A673 (cell line): ENCODE measurements at regions not wholly inside any gene's neighbourhood (a gene's known extent, or its start where the extent isn't known, plus 50 kb on each side); places are given as distances from the start of the nearest gene placed in this dataset.

Experiments used
- BruUV-seq: library from RNA; stranded (reverse); fragments of 400-500 nt; replicated peaks from 2 replicates; lab custom pipeline; 2021; lab: Mats Ljungman, UMichigan
- CTCF ChIA-PET: fragments of 300-600 bp; sonication (Branson Sonifier 250); formaldehyde crosslinking; loops from one replicate; lab custom pipeline; 2022; ENCODE audit warnings: antibody characterized with exemption; lab: Charles Lee
- POLR2A ChIA-PET: fragments of 300-600 bp; sonication (Branson Sonifier 250); formaldehyde crosslinking; loops from one replicate; lab custom pipeline; 2022; ENCODE audit warnings: antibody characterized with exemption; ENCODE audit not compliant: low non-redundant PET; lab: Charles Lee
- DNase-seq: peaks from one replicate; pipeline ENCODE4 v3.0.0-alpha.2; 2015; ENCODE audit warnings: low spot score
- H3K27ac ChIP-seq: fragments of 200-600 bp; sonication (generic); 2 replicates; pipeline ENCODE4 v1.5.1; 2016; ENCODE audit warnings: mixed run types, low read depth, mild to moderate bottlenecking, mixed read lengths, antibody characterized with exemption, low read length; ENCODE audit not compliant: poor library complexity, severe bottlenecking
- H3K27me3 ChIP-seq: fragments of 200-600 bp; sonication (generic); replicated peaks from 2 replicates; pipeline ENCODE4 v1.6.1; 2017; ENCODE audit warnings: mixed run types, low read depth, mild to moderate bottlenecking, mixed read lengths, antibody characterized with exemption, low read length; ENCODE audit not compliant: insufficient read depth, poor library complexity
- H3K36me3 ChIP-seq: fragments of 200-600 bp; sonication (generic); 2 replicates; pipeline ENCODE4 v1.6.1; 2016; ENCODE audit warnings: mixed run types, mild to moderate bottlenecking, mixed read lengths, antibody characterized with exemption, low read length; ENCODE audit not compliant: insufficient read depth, poor library complexity, severe bottlenecking
- H3K4me1 ChIP-seq: fragments of 200-600 bp; sonication (generic); 2 replicates; pipeline ENCODE4 v1.6.1; 2017; ENCODE audit warnings: mixed run types, mild to moderate bottlenecking, mixed read lengths, antibody characterized with exemption, low read length; ENCODE audit not compliant: insufficient read depth, poor library complexity, severe bottlenecking
- H3K4me3 ChIP-seq: fragments of 200-600 bp; sonication (generic); 2 replicates; pipeline ENCODE4 v1.5.1; 2016; ENCODE audit warnings: low read depth, mixed run types, mild to moderate bottlenecking, mixed read lengths, low read length; ENCODE audit not compliant: poor library complexity, severe bottlenecking
- H3K9me3 ChIP-seq: fragments of 200-600 bp; sonication (generic); 2 replicates; pipeline ENCODE4 v1.6.1; 2016; ENCODE audit warnings: mixed run types, low read depth, mild to moderate bottlenecking, mixed read lengths, antibody characterized with exemption, low read length; ENCODE audit not compliant: poor library complexity, severe bottlenecking
- CTCF ChIP-seq: fragments of 300-800, 200-600 bp; sonication (generic); conservative IDR thresholded peaks from 2 replicates; pipeline ENCODE4 v1.5.1; 2017; ENCODE audit warnings: low read depth, mild to moderate bottlenecking, antibody characterized with exemption, low read length, moderate library complexity, mixed read lengths
- EZH2 ChIP-seq: fragments of 200-600 bp; sonication (generic); IDR thresholded peaks from 2 replicates; pipeline ENCODE4 v1.6.1; 2017; ENCODE audit warnings: borderline replicate concordance, low read depth, mild to moderate bottlenecking, mixed read lengths, antibody characterized with exemption, low read length; ENCODE audit not compliant: poor library complexity, severe bottlenecking
- intact Hi-C: fragments of 100-400 bp; cut with micrococcal nuclease; formaldehyde crosslinking; loops from one replicate; pipeline ENCODE4 v1.10.0; 2022; ENCODE audit not compliant: unreplicated experiment

- ChIA-PET CTCF (no interaction called here), POLR2A (no interaction called here)
- H3K36me3 ChIP-seq, result no peaks in the 10 kb centered on the region
- no peak for DNase-seq
- no peak overlapping the region for H3K4me3 ChIP-seq
- intact Hi-C loops, result no loop called here
- no peaks in the 10 kb centered on the region for H3K27me3 ChIP-seq
- BruUV-seq, result no TSS peak
- H3K4me1 ChIP-seq, result peaks cover 13% of the 10 kb centered on the region
- H3K9me3 ChIP-seq, result no peaks in the 10 kb centered on the region
- TF ChIP-seq CTCF (no peak), EZH2 (no peak)
- no peak overlapping the region for H3K27ac ChIP-seq
Measured at GRCh38 chr2:236876642-236877041, 209.0 kb upstream of the COPS8 start.

GRCh38 chr2:236877972-236878371, 207.7 kb upstream of the COPS8 start:
- intact Hi-C loops, result no loop called here
- no peaks in the 10 kb centered on the region for H3K27me3 ChIP-seq
- no peak overlapping the region for H3K27ac ChIP-seq
- ChIA-PET POLR2A (no interaction called here), CTCF (no interaction called here)
- H3K36me3 ChIP-seq, result no peaks in the 10 kb centered on the region
- no peak overlapping the region for H3K4me3 ChIP-seq
- H3K4me1 ChIP-seq, result peaks cover 10% of the 10 kb centered on the region
- H3K9me3 ChIP-seq, result peaks cover 5% of the 10 kb centered on the region
- no TSS peak for BruUV-seq
- TF ChIP-seq EZH2 (no peak), CTCF (no peak)
- DNase-seq, result no peak

GRCh38 chr2:236879416-236879963, 206.2 kb upstream of the COPS8 start:
- no peaks in the 10 kb centered on the region for H3K36me3 ChIP-seq
- no peak overlapping the region for H3K4me3 ChIP-seq
- BruUV-seq, result no TSS peak
- POLR2A ChIA-PET, result no interaction called here
- CTCF ChIA-PET, result no interaction called here
- no peak for TF ChIP-seq EZH2
- no peak for TF ChIP-seq CTCF
- intact Hi-C loops, result no loop called here
- H3K27ac ChIP-seq, result no peak overlapping the region
- H3K9me3 ChIP-seq, result peaks cover 5% of the 10 kb centered on the region
- H3K4me1 ChIP-seq, result peaks cover 10% of the 10 kb centered on the region
- no peaks in the 10 kb centered on the region for H3K27me3 ChIP-seq
- peak; percentile 40 for DNase-seq
